Neural crest cell (in vitro differentiated cells): ENCODE measurements at regions not wholly inside any gene's neighbourhood (a gene's known extent, or its start where the extent isn't known, plus 50 kb on each side); places are given as distances from the start of the nearest gene placed in this dataset.
"Not testable (repeated sequence)": the region's sequence is repeated elsewhere in the genome, so short reads cannot be mapped to it uniquely, and the experiment has no call there.

ENCODE experiments used
- DNase-seq: peaks from one replicate; pipeline ENCODE4 v3.0.0; 2021; ENCODE audit warnings: low read depth, mixed read lengths, low spot score
- H3K27ac Mint-ChIP-seq: one replicate; pipeline ENCODE4 v1.8.0; 2021; ENCODE audit warnings: mild to moderate bottlenecking, mixed read lengths; ENCODE audit not compliant: unreplicated experiment
- H3K27me3 Mint-ChIP-seq: 2 replicates; pipeline ENCODE4 v1.8.0; 2021; ENCODE audit warnings: low read depth, mild to moderate bottlenecking, mixed read lengths
- H3K36me3 Mint-ChIP-seq: 2 replicates; pipeline ENCODE4 v1.8.0; 2021; ENCODE audit warnings: low read depth, mild to moderate bottlenecking, mixed read lengths
- H3K4me1 Mint-ChIP-seq: 2 replicates; pipeline ENCODE4 v1.8.0; 2021; ENCODE audit warnings: mixed read lengths
- H3K4me3 Mint-ChIP-seq: one replicate; pipeline ENCODE4 v1.8.0; 2021; ENCODE audit warnings: mild to moderate bottlenecking, mixed read lengths
- H3K9me3 Mint-ChIP-seq: 2 replicates; pipeline ENCODE4 v1.8.0; 2021; ENCODE audit warnings: mixed read lengths
- TF ChIP-seq, protein P1 (sequence below): fragments of 200-600 bp; sonication (generic); conservative IDR thresholded peaks from 2 replicates; pipeline ENCODE4 v1.5.0; 2021; ENCODE audit warnings: antibody characterized with exemption, mild to moderate bottlenecking

DNA sequence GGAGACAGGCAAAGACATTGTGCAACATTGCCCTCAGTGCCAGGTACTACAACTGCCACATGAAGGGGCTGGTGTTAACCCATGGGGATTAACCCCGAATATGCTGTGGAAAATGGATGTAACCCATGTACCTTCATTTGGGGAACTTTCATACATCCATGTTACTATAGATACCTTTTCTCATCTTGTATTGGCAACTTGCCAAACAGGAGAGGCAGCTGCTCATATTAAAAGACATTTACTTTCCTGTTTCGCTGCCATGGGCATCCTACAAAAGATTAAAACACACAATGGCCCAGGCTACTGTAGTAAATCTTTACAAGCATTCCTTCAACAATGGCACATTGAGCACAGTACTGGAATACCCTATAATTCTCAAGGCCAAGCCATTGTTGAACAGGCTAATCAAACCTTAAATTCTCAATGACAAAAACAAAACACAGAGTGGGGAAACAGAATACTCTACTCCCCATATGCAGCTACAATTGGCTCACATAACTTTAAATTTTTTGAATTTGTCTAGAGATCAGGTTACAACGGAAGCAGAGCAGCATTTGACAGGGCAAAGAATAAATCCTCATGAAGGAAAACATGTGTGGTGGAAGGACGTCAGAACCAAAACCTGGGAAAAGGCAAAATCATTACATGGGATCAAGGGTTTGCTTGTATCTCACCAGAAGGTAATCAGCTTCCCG is 1723.5 kb upstream of the LRRTM1 start:
- no peaks in the 10 kb centered on the region for H3K36me3 Mint-ChIP-seq
- TF ChIP-seq, protein P1, sequence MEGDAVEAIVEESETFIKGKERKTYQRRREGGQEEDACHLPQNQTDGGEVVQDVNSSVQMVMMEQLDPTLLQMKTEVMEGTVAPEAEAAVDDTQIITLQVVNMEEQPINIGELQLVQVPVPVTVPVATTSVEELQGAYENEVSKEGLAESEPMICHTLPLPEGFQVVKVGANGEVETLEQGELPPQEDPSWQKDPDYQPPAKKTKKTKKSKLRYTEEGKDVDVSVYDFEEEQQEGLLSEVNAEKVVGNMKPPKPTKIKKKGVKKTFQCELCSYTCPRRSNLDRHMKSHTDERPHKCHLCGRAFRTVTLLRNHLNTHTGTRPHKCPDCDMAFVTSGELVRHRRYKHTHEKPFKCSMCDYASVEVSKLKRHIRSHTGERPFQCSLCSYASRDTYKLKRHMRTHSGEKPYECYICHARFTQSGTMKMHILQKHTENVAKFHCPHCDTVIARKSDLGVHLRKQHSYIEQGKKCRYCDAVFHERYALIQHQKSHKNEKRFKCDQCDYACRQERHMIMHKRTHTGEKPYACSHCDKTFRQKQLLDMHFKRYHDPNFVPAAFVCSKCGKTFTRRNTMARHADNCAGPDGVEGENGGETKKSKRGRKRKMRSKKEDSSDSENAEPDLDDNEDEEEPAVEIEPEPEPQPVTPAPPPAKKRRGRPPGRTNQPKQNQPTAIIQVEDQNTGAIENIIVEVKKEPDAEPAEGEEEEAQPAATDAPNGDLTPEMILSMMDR, result no peak
- DNase-seq, result no peak
- H3K9me3 Mint-ChIP-seq, result peaks cover 19% of the 10 kb centered on the region
- H3K27me3 Mint-ChIP-seq, result no peaks in the 10 kb centered on the region
- no peak overlapping the region for H3K27ac Mint-ChIP-seq
- no peak overlapping the region for H3K4me3 Mint-ChIP-seq
- no peaks in the 10 kb centered on the region for H3K4me1 Mint-ChIP-seq

DNA sequence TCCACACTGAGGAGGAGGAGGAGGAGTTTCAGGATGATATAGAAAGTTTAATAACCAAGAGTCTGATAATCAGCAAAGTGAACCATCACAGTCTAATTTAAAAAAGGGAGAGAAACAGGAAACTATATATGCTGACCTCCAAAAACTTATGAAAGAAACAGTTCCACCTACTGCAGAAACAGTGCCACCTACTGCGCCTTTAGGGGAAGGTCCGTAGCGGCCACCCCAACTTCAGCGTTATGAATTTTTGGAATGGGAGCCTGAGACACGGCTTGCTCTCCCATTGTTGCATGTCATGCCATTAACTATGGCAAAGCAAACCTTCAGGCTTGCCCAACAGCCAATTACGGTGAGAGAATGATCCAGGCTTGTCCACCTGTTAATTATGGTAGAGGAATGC is 1719.2 kb upstream of the LRRTM1 start:
- no peak overlapping the region for H3K27ac Mint-ChIP-seq
- no peak for DNase-seq
- H3K36me3 Mint-ChIP-seq, result no peaks in the 10 kb centered on the region
- H3K9me3 Mint-ChIP-seq, result peaks cover 11% of the 10 kb centered on the region
- H3K4me3 Mint-ChIP-seq, result no peak overlapping the region
- TF ChIP-seq, protein P1, result peak; percentile 67
- no peaks in the 10 kb centered on the region for H3K4me1 Mint-ChIP-seq
- no peaks in the 10 kb centered on the region for H3K27me3 Mint-ChIP-seq

DNA sequence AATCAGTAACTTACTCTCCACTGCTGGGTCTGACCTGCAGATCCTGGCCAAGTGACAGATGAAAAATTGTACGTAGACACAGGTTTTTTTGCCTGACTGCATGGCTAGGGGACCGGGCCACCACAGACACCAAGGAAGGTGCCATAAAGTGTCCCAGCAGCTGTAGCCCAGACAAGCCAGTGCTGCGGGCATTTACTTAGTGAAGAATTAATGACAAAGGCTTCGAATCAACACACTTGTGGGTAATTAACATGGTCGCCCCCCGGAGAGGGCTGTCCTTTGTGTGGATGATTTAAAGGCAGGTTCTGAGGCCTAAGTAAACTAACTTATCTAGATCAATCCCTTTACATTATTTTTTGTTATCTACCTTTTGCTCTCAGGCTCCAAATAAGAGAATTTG is 1709.1 kb upstream of the LRRTM1 start:
- Mint-ChIP-seq H3K27me3 (no peaks in the 10 kb centered on the region), H3K27ac (no peak overlapping the region), H3K9me3 (no peaks in the 10 kb centered on the region), H3K36me3 (no peaks in the 10 kb centered on the region), H3K4me1 (no peaks in the 10 kb centered on the region), H3K4me3 (no peak overlapping the region)
- DNase-seq, result no peak
- TF ChIP-seq, protein P1, result no peak

DNA sequence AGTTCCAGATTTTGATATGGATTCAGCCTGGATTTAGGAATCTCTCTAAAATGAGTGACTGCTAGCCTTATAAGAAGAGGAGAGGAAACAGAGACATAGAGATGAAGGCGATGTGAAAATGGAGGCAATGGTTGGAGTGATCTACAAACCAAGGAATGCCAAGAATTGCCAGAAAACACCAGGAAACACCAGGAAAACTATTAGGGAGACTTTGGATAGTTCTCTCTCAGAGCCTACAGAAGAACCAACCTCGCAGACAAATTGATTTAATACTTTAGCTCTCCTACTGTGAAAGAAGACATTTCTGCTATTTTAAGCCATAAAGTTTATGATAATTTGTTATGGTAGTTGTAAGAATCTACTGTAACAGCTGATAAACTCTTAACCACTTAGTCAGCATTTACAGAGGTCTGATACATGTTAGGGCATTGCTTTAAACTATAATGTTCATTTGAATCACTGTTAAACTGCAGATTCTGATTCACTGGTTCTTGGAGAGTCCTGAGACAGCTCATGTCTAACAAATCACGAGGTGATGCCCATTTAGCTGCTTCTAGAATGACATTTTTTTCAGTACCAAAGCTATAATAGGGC is 1702.6 kb upstream of the LRRTM1 start:
- TF ChIP-seq, protein P1, result no peak
- H3K9me3 Mint-ChIP-seq, result no peaks in the 10 kb centered on the region
- no peaks in the 10 kb centered on the region for H3K36me3 Mint-ChIP-seq
- no peak overlapping the region for H3K27ac Mint-ChIP-seq
- H3K4me3 Mint-ChIP-seq, result no peak overlapping the region
- no peaks in the 10 kb centered on the region for H3K27me3 Mint-ChIP-seq
- DNase-seq, result no peak
- peaks cover 8% of the 10 kb centered on the region for H3K4me1 Mint-ChIP-seq

DNA sequence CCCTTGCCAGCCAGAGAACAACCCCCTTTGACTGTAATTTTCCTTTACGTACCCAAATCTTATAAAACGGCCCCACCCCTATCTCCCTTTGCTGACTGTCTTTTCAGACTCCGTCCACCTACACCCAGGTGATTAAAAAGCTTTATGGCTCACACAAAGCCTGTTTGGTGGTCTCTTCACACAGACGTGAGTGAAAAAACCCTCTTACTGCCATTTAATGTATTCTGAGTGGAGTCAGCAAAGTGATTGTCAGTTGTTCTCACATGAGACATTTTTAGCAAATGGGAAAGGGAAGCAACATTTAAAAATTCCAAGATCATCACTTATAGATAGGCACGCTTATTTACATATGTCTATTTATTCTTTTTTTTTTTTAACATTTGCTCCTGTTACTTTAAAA is 1701.3 kb upstream of the LRRTM1 start:
- not testable (repeated sequence) for H3K36me3 Mint-ChIP-seq, H3K27me3 Mint-ChIP-seq, H3K4me3 Mint-ChIP-seq, H3K4me1 Mint-ChIP-seq, H3K27ac Mint-ChIP-seq, DNase-seq, H3K9me3 Mint-ChIP-seq

DNA sequence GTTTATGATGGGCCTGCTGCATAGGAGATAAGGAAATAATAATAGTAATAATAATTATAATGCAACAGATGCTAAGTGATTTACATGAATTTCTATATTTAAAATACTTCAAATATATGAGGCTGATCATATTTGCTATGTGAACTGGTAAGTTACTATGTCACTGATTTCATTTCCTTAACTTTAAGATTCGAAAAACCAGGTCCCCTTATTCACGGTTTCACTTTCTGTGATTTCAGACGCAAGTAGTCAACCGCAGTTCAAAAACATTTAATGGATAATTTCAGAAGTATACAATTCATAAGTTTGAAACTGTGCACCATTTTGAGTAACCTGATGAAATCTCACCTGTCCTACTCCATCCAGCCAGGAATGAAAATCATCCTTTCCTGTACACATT is 1697.1 kb upstream of the LRRTM1 start:
- H3K9me3 Mint-ChIP-seq, result no peaks in the 10 kb centered on the region
- DNase-seq, result no peak
- no peaks in the 10 kb centered on the region for H3K27me3 Mint-ChIP-seq
- TF ChIP-seq, protein P1, result no peak
- no peak overlapping the region for H3K4me3 Mint-ChIP-seq
- H3K4me1 Mint-ChIP-seq, result peaks cover 8% of the 10 kb centered on the region
- H3K27ac Mint-ChIP-seq, result no peak overlapping the region
- no peaks in the 10 kb centered on the region for H3K36me3 Mint-ChIP-seq
